ENCODE measurements at regions not wholly inside any gene's neighbourhood (a gene's known extent, or its start where the extent isn't known, plus 50 kb on each side); places are given as distances from the start of the nearest gene placed in this dataset.

DNA sequence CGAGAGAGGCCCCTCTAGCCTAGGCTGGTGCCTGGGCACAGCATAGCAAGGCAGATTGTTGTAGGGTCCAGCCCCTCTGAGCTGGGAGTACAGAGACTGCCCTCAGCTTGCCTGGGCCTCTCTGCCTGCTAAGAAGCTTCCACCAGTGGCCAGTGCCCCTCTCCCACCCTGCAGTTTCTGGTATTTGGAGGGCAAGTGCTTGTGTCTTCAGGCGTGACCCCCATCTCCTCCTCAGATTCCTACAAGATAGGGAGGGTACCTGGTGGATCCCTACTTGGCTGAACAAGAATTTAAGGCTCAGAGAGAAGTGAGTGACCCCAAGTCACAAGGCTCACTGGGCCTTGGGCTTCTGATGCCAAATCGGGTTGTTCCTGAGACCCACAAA lies 152.7 kb downstream of the URI1 start:
- DNase-seq = no peak
- Histone ChIP-seq H3K4me3 (ENCODE audit: low read depth, low read length) (no peak overlapping the region), H3K36me3 (no peaks in the 10 kb centered on the region), H3K27me3 (no peaks in the 10 kb centered on the region), H3K4me1 (no peaks in the 10 kb centered on the region; the same call in 1 of the 2 replicates), H3K9me3 (no peaks in the 10 kb centered on the region)
- TF ChIP-seq, protein P1, sequence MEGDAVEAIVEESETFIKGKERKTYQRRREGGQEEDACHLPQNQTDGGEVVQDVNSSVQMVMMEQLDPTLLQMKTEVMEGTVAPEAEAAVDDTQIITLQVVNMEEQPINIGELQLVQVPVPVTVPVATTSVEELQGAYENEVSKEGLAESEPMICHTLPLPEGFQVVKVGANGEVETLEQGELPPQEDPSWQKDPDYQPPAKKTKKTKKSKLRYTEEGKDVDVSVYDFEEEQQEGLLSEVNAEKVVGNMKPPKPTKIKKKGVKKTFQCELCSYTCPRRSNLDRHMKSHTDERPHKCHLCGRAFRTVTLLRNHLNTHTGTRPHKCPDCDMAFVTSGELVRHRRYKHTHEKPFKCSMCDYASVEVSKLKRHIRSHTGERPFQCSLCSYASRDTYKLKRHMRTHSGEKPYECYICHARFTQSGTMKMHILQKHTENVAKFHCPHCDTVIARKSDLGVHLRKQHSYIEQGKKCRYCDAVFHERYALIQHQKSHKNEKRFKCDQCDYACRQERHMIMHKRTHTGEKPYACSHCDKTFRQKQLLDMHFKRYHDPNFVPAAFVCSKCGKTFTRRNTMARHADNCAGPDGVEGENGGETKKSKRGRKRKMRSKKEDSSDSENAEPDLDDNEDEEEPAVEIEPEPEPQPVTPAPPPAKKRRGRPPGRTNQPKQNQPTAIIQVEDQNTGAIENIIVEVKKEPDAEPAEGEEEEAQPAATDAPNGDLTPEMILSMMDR (IDR thresholded peaks at IDR 0.05; ENCODE audit: low read depth, low read length) = no peak

DNA sequence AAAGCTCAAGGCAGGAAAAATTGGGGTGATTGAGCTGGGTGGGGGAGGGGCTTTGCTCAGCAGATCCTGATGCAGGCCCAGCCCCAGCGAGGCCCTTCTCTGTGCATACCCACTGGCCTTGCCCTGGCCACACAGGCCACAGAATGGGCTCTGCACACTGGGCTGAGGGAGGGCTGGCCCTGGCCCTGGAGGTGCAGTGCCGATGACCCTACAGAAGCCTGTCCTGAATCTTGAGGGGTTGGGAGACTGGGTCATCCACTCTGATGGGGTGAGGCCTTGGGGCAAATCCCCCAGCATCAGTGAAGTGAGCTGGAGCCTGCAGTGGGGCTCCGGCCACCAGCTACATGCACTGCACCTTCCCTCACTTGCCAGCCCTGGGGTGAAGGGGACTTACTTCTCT lies 153.1 kb downstream of the URI1 start:
- Histone ChIP-seq H3K4me3 (ENCODE audit: low read depth, low read length) (no peak overlapping the region), H3K9me3 (no peaks in the 10 kb centered on the region), H3K36me3 (no peaks in the 10 kb centered on the region), H3K4me1 (no peaks in the 10 kb centered on the region; the same call in 1 of the 2 replicates), H3K27me3 (no peaks in the 10 kb centered on the region)
- TF ChIP-seq, protein P1 (IDR thresholded peaks at IDR 0.05; ENCODE audit: low read depth, low read length) = no peak
- DNase-seq = no peak

DNA sequence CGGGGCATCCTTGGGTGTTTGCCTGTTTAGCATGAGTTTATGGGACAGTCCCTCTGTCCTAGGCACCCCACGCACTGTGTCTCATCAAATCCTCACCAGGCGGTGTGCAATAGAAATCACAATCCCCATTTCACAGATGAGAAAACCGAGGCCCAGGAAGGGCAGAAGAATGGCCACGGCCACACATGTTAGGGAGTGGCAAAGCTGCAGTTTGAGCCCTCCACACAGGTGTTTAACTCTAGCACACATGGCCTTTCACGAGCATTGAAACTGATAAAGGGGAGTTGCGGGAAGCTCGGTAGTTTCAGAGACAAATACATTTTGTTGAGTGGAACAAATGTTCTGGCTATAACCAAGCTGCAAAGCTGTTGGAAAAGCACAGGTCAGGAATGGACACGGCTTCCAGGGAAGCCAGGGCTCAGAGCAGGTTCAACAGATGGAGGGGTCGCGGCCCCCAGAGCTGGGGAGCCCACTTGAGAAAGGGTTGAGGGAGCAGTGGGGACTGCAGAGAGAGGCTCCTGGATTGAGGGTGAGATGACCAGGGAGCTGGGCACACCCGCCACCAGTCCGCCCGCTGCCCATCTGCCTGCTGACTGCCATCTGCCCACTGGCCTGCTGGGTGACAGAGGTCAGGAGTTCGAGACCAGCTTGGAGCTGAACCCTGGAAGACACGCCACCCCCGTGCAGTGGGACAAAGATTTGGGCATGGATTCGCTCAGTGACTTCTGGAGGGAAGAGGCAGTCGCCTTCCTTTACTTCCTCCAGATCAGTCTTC lies 154.7 kb downstream of the URI1 start:
- Histone ChIP-seq H3K4me1 (no peaks in the 10 kb centered on the region; the same call in 1 of the 2 replicates), H3K27me3 (no peaks in the 10 kb centered on the region), H3K4me3 (ENCODE audit: low read depth, low read length) (no peak overlapping the region), H3K9me3 (no peaks in the 10 kb centered on the region), H3K36me3 (no peaks in the 10 kb centered on the region)
- no peak for DNase-seq
- TF ChIP-seq, protein P1 (IDR thresholded peaks at IDR 0.05; ENCODE audit: low read depth, low read length) = no peak

DNA sequence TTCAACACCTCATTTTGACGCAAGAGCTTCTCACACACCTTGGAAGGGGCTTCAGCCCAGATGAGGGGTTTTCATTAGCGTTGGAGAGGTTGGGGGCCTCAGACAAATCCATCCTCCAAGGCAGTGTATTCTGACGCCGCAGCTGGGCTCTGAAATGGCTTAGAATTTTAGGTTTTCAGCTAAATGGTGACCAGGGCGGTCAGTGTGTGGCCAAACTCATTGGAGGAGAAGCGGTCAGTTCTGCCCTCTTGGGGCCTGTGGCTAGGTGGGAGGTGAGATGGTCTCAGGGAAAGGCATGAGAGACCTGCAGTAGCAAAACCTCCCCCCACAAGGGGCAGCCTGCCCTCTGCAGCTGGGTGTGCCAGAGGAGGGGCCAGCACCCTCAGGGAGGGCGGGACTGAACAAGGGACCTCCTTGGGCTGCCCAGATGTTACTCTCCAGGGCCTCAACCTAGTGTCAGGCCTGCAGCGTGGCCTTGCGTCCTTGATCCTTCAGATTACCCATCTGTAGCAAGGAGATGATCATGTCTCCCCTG lies 155.8 kb downstream of the URI1 start:
- H3K36me3 ChIP-seq = no peaks in the 10 kb centered on the region
- no peaks in the 10 kb centered on the region for H3K27me3 ChIP-seq
- DNase-seq = no peak
- H3K9me3 ChIP-seq = no peaks in the 10 kb centered on the region
- TF ChIP-seq, protein P1 (IDR thresholded peaks at IDR 0.05; ENCODE audit: low read depth, low read length) = no peak
- no peak overlapping the region for H3K4me3 ChIP-seq (ENCODE audit: low read depth, low read length)
- no peaks in the 10 kb centered on the region; the same call in 1 of the 2 replicates for H3K4me1 ChIP-seq

DNA sequence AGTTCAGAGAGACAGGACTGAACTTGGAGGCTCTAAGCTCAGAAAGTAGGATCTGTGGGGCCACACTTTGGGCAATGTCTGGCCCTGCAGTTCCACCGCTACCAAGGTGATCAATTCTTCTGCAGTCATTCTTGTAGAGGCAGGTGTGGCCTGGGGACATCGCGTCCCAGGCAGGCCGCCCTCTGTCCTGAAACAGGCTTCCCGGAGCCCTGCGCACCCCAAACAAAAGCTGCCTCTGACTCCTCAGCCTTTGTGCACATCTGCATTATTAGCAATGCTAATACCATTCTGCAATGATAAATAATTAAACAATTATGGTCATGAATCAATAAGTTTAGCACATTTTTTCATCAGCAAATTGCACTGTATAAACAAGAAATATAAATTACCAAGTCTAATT lies 160.2 kb downstream of the URI1 start:
- H3K4me3 ChIP-seq (ENCODE audit: low read depth, low read length) = no peak overlapping the region
- no peaks in the 10 kb centered on the region for H3K4me1 ChIP-seq
- no peaks in the 10 kb centered on the region for H3K9me3 ChIP-seq
- DNase-seq = no peak
- no peaks in the 10 kb centered on the region for H3K36me3 ChIP-seq
- H3K27me3 ChIP-seq = no peaks in the 10 kb centered on the region
- TF ChIP-seq, protein P1 (IDR thresholded peaks at IDR 0.05; ENCODE audit: low read depth, low read length) = no peak

DNA sequence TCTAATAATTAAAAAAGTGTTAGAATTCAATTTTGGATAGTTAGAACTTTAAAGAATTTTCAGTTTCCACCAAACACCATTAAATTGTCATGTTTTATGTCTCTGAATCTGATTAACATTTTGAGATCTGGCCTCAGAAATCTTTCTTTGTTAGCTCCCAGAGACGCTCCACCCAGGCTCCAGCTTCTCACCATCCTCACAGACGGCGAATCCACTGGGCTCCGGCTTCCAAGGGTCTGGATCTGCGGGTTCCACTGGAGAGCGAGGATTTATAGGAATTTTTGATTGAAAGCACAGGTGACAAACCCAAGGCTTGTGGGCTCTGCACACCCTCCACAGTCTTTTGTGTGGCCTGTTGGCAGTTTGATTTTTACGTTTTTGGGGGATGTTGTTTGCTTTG lies 160.6 kb downstream of the URI1 start:
- Histone ChIP-seq H3K9me3 (no peaks in the 10 kb centered on the region), H3K4me1 (no peaks in the 10 kb centered on the region), H3K36me3 (no peaks in the 10 kb centered on the region), H3K4me3 (ENCODE audit: low read depth, low read length) (no peak overlapping the region), H3K27me3 (no peaks in the 10 kb centered on the region)
- TF ChIP-seq, protein P1 (IDR thresholded peaks at IDR 0.05; ENCODE audit: low read depth, low read length) = no peak
- no peak for DNase-seq

Measured in BE2C (cell line).